ENCODE measurements at regions not wholly inside any gene's neighbourhood (a gene's known extent, or its start where the extent isn't known, plus 50 kb on each side); places are given as distances from the start of the nearest gene placed in this dataset.

DNA sequence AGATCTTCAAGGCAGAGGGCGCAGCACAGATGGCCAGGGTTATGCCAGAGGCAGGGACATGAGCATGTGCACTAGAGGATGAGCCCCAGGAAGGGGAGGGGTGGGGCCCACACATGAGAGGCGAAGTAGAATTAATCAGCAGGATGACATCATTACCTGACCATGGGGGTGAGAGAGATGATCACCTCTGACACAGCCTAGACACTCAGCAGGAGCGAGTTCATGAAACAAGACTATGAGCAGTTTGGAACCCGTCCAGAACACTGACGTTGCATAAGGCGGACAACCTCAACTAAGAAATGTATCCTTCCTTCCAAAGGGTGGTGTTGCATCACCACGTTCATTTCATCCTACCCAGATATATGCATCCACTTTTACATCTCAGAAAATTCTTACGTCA, 446.7 kb upstream of the TENM3 start:
- H3K9me3 ChIP-seq: no peaks in the 10 kb centered on the region
- H3K36me3 ChIP-seq: no peaks in the 10 kb centered on the region
- no peaks in the 10 kb centered on the region for H3K4me1 ChIP-seq
- no peak for DNase-seq
- no peak overlapping the region for H3K4me3 ChIP-seq
- no peaks in the 10 kb centered on the region for H3K27me3 ChIP-seq
- in situ Hi-C loops (cut with MboI; ENCODE audit: low sequenced_read_pairs in 4 of 4) (no loop called here), intact Hi-C loops (cut with DNase I; ENCODE audit: low total_unique reads) (no loop called here)
- no peak for TF ChIP-seq POLR2A (IDR thresholded peaks at IDR 0.05)
- TF ChIP-seq, protein P1, sequence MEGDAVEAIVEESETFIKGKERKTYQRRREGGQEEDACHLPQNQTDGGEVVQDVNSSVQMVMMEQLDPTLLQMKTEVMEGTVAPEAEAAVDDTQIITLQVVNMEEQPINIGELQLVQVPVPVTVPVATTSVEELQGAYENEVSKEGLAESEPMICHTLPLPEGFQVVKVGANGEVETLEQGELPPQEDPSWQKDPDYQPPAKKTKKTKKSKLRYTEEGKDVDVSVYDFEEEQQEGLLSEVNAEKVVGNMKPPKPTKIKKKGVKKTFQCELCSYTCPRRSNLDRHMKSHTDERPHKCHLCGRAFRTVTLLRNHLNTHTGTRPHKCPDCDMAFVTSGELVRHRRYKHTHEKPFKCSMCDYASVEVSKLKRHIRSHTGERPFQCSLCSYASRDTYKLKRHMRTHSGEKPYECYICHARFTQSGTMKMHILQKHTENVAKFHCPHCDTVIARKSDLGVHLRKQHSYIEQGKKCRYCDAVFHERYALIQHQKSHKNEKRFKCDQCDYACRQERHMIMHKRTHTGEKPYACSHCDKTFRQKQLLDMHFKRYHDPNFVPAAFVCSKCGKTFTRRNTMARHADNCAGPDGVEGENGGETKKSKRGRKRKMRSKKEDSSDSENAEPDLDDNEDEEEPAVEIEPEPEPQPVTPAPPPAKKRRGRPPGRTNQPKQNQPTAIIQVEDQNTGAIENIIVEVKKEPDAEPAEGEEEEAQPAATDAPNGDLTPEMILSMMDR (IDR thresholded peaks at IDR 0.05 in 4 of 5, conservative IDR thresholded peaks at IDR 0.05 in 1 of 5): no peak
- no peak overlapping the region for H3K27ac ChIP-seq
- no peak for ATAC-seq

DNA sequence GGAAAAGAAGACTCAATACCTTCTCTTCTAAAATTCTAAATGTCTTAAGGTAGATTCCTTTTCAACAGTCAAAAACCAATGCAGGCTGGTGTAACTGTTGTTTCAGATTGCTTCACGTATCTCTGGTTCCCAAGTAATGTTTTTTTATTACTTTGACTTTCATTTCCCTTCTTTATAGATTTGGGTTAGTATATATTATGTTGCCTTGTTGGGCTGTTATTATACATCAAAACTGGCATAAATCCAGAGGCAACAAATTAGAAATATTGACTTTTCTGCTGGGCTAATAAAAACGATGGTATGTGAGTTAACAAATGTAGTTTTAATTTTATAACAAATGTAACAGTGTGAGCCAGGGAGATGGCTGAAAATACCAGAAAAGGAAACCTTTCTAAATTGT, 444.7 kb upstream of the TENM3 start:
- TF ChIP-seq, protein P1 (IDR thresholded peaks at IDR 0.05 in 4 of 5, conservative IDR thresholded peaks at IDR 0.05 in 1 of 5): no peak
- TF ChIP-seq POLR2A (IDR thresholded peaks at IDR 0.05): no peak
- in situ Hi-C loops (cut with MboI; ENCODE audit: low sequenced_read_pairs in 4 of 4): no loop called here
- ATAC-seq: no peak

DNA sequence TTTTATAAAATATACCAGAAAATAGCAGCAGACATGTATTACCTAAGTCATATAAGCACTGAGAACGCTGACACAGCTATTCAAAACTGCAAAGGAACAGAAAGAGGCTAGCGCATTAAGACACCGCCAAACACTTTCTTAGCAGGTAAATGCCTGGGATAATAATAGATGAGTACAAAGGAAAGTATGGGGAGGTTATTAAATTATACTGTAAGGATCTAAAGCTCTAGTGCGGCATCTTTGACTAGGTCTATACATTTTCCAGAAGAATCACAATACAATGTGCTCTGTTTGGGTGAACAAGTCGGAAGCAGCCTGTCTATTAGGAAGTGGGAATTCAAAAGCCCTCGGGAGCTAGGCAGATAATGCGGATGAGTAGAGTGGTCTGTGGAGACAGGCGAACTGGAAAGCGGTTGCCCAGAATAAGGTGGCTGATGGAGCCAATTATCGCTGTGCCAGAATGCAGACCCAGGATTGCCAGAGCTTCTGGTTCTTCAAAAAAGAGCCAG, 443.6 kb upstream of the TENM3 start:
- ATAC-seq: no peak
- TF ChIP-seq POLR2A (IDR thresholded peaks at IDR 0.05): no peak
- TF ChIP-seq, protein P1 (IDR thresholded peaks at IDR 0.05 in 4 of 5, conservative IDR thresholded peaks at IDR 0.05 in 1 of 5): no peak

More for the DNA sequence above, 444.7 kb upstream of the TENM3 start:
- no peaks in the 10 kb centered on the region for H3K4me1 ChIP-seq
- intact Hi-C loops (cut with DNase I; ENCODE audit: low total_unique reads): no loop called here
- H3K27ac ChIP-seq: no peak overlapping the region
- H3K36me3 ChIP-seq: no peaks in the 10 kb centered on the region
- DNase-seq: no peak
- H3K9me3 ChIP-seq: no peaks in the 10 kb centered on the region
- no peak overlapping the region for H3K4me3 ChIP-seq
- H3K27me3 ChIP-seq: no peaks in the 10 kb centered on the region

GRCh38 chr4:181802207-181802606, 441.0 kb upstream of the TENM3 start:
- Histone ChIP-seq H3K4me1 (no peaks in the 10 kb centered on the region), H3K4me3 (no peak overlapping the region), H3K27ac (no peak overlapping the region), H3K27me3 (no peaks in the 10 kb centered on the region), H3K36me3 (no peaks in the 10 kb centered on the region), H3K9me3 (no peaks in the 10 kb centered on the region)
- in situ Hi-C loops (cut with MboI; ENCODE audit: low sequenced_read_pairs in 4 of 4): no loop called here
- DNase-seq (no peak), ATAC-seq (no peak)
- intact Hi-C loops (cut with DNase I; ENCODE audit: low total_unique reads): no loop called here
- TF ChIP-seq, protein P1 (IDR thresholded peaks at IDR 0.05 in 4 of 5, conservative IDR thresholded peaks at IDR 0.05 in 1 of 5): no peak
- TF ChIP-seq POLR2A (IDR thresholded peaks at IDR 0.05): no peak

More for the DNA sequence above, 443.6 kb upstream of the TENM3 start:
- no peak for DNase-seq
- no peak overlapping the region for H3K27ac ChIP-seq
- no peaks in the 10 kb centered on the region for H3K4me1 ChIP-seq
- no peaks in the 10 kb centered on the region for H3K27me3 ChIP-seq
- no peak overlapping the region for H3K4me3 ChIP-seq
- no peaks in the 10 kb centered on the region for H3K9me3 ChIP-seq
- intact Hi-C loops (cut with DNase I; ENCODE audit: low total_unique reads): no loop called here
- in situ Hi-C loops (cut with MboI; ENCODE audit: low sequenced_read_pairs in 4 of 4): no loop called here
- no peaks in the 10 kb centered on the region for H3K36me3 ChIP-seq

- H3K27me3 ChIP-seq: no peaks in the 10 kb centered on the region
- H3K27ac ChIP-seq: no peak overlapping the region
- no peaks in the 10 kb centered on the region for H3K36me3 ChIP-seq
- in situ Hi-C loops (cut with MboI; ENCODE audit: low sequenced_read_pairs in 4 of 4): no loop called here
- ATAC-seq: no peak
- H3K4me3 ChIP-seq: no peak overlapping the region
- no peaks in the 10 kb centered on the region for H3K9me3 ChIP-seq
- H3K4me1 ChIP-seq: no peaks in the 10 kb centered on the region
- no peak for TF ChIP-seq POLR2A (IDR thresholded peaks at IDR 0.05)
- TF ChIP-seq, protein P1 (IDR thresholded peaks at IDR 0.05 in 4 of 5, conservative IDR thresholded peaks at IDR 0.05 in 1 of 5): no peak
- DNase-seq: no peak
- intact Hi-C loops (cut with DNase I; ENCODE audit: low total_unique reads): no loop called here
Measured at GRCh38 chr4:181807771-181808170, 435.4 kb upstream of the TENM3 start.

All from gastrocnemius medialis (tissue), 4 donors.